Activated effector memory CD4-positive, alpha-beta T cell treated with Interleukin-2 at 50 U/mL for 16 hours (primary cell): ENCODE measurements at regions not wholly inside any gene's neighbourhood (a gene's known extent, or its start where the extent isn't known, plus 50 kb on each side); places are given as distances from the start of the nearest gene placed in this dataset.
"Not testable (repeated sequence)": the region's sequence is repeated elsewhere in the genome, so short reads cannot be mapped to it uniquely, and the experiment has no call there.

Experiments
- DNase-seq: peaks from one replicate; pipeline ENCODE4 v3.0.0-alpha.2; 2020

DNA sequence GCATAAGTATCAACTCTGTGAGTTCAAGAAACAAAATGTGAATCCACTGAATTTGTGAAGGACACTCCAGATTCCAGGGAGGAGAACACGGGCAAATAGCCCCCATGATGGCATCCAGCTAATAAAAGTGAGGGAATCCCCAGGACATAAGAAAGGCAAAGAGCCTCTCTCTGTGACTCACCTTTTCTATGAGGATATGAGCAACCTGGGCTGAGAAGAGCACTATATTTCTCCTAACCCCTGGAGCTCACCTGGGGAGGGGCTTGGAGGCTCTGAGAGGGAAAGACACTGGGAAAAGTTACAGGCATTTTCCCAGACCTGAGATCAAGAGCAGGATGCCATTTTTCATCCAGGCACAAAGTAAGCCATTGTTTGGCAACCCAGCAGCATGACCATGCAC is 1298.8 kb downstream of the PLA2G4A start:
- DNase-seq: no peak

GRCh38 chr1:188128761-188129160 is 1300.0 kb downstream of the PLA2G4A start:
- DNase-seq: no peak

- DNase-seq: no peak
Measured at GRCh38 chr1:188129856-188130838, 1301.4 kb downstream of the PLA2G4A start.

DNA sequence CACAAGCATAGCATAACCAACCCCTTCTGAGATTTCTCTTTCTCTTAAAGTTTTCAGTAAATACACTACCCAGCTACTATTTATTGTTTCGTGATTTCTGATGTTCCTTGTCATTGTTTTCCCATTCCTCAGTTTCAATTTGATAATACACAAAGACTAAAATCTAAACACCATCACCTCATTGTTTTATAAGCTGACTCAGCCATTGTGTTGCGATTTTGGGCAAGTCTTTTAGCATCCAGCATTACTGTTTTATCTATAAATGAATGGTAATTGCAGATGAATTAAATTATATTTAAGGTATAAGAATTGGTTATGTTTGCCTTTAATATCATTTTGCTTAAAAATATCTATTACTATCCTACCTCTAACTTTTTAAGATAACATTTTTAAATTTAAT is 1308.5 kb downstream of the PLA2G4A start:
- DNase-seq: no peak

DNA sequence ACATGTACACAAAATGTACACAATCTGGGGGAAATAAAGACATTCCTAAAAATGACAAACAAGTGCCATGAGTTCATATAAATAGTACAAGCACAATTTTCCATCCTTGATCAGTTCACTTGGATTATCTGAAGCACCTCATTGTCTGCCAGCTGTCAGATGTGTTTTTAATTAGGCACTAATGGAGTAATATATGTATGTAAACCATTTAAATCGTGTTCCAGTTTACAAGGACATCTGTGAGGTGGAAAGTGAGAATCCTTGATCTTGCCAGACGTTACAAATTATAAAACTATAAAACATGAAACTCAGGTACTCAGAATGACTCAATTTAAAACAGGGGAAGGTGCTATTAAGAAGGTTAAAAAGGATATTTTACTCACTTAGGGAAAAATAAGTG is 1312.2 kb downstream of the PLA2G4A start:
- DNase-seq: no peak

- no peak for DNase-seq
Measured at GRCh38 chr1:188154196-188154595, 1325.4 kb downstream of the PLA2G4A start.

DNA sequence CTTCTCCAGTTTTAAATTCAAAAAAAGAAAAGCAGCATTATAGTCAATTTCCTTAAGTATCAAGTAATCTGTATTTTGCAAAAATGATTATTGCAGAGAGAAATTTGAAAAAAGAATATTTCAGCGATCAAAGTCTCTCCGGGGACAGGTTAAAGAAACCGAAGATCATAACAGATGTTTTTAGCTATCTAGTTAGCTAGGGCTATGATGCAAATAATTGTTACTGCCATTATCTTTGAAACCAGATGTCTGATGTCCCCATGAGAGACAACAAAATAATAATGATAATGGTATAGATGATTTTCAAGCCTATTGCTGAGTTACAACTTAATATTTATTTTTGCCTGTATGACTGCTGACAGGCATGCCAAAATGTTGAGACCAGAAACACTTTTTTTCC is 1326.0 kb downstream of the PLA2G4A start:
- no peak for DNase-seq

DNA sequence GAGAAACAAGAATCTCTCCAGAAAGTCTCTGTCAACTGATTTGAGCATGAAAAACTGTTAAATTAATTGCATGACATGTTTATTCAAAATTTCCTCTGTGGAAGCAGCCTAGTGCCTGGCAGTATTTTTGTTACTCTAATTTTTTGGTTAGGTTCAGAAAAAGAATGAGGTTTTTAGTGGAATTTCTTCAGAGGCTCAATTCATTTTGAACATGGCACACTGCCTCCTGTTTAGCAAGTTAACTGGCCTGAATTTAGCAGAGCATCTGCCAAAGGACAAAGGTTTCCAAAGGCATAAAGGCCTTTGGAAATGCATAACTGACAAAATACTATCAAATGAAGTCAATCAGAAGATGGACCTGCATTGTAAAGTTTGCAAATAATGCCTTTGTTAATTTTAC is 1326.5 kb downstream of the PLA2G4A start:
- DNase-seq: no peak

DNA sequence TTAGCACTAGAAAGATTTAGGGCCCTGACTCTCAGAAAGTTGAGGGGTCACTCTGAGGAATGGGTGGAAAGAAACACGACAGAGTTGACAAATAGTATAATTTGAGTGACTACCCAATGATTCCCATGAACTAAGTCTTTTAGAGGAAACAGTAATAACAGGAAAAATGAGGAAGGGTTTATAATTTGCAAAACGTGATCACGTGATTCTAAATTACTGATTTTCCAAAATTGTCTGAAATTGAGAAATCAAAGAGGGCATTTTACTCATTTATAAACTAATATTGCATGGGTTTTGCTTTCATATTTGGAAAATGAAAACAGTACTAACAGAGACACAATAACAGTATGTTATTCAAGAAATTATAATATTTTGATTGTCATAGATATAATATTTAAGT is 1335.7 kb downstream of the PLA2G4A start:
- DNase-seq: no peak

DNA sequence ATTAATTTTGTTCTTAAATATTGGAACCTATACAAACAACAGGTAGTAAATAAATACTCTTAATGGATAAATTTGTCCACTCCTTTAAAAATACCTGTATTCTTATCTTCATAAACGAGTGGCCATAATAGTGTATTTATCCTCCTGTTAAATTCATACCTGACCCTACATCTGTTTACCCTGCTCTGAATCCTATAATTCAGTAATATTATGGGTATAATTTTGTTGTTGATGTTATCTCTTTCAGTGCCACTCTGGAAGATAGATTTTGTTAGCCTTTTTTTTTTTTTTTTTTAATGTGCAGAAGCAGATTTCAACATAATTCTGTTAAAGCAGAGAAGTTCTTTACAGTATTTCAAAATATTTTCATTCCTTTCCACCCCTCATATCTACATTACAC is 1337.9 kb downstream of the PLA2G4A start:
- DNase-seq: no peak

- DNase-seq: no peak
Measured at GRCh38 chr1:188169971-188170370, 1341.2 kb downstream of the PLA2G4A start.

GRCh38 chr1:188170411-188170810 is 1341.7 kb downstream of the PLA2G4A start:
- DNase-seq: no peak

- no peak for DNase-seq
Measured at GRCh38 chr1:188170935-188171334, 1342.2 kb downstream of the PLA2G4A start.

DNA sequence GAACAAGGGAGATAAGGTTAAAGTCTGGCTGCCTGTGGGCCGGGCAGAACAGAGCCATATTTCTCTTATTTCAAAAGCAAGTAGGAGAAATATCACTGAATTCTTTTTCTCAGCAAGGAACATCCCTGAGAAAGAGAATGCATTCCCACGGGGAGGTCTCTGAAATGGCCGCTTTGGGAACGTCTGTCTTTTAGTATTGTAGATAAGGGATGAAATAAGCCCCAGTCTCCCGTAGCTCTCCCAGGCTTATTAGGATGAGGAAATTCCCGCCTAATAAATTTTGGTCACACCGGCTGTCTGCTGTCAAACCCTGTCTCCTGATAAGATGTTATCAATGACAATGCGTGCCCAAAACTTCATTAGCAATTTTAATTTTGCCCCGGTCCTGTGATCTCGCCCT is 1353.3 kb downstream of the PLA2G4A start:
- not testable (repeated sequence) for DNase-seq

DNA sequence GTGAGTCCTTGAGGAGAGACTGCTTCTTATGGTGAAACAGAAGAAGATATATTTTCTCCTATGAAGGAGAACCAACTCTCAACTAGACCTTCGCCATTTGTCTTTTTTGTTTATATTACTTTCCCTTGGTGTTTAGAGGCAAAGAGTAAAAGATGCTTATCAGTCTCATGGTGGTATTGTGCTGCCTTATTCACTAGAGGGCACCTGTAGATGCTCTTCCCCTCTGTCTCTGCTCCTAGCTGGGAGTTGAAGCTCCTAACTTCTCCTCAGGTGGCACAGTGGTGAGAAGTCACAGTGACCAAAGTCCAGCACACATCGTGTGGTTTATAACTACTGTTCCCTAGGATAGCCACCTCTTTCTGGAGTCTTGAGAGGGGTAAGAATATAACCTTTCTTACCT is 1359.6 kb downstream of the PLA2G4A start:
- no peak for DNase-seq

DNA sequence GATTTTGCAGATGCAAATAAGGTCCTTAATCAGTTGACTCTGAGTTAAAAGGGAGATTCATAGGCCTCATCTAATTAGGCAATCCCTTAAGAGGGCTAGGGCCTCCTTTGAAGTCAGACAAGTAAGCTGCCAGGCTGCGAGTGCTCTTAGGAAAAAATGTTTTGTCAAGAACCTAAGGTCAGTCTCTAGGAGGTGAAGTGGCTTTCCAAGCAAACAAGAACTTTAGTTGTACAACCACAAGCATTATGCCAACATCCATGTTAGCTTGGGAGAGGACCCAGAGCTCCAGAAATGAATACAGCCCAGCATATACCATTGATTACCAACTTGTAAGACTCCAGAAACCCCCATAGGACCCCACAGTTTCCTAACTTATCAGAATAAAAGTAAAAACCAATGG is 1366.2 kb downstream of the PLA2G4A start:
- DNase-seq: no peak

DNA sequence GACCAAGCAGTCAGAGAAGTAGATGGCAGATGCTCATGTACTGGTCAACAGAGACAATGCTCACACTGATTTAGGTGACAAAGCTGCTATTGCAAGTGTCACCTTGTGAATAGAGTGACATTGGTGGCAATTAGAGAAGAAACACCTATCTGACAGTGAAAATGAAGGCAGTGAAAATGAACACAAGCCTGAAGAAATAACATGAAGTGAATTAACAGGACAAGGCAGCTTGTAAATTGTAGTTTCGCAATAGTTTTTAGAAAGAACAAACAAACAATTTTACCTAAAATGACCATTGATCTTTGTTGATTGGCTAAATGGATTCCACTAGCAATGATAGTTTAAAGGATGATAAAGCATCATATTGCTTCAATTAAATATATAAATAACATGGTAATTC is 1389.5 kb downstream of the PLA2G4A start:
- DNase-seq: no peak

DNA sequence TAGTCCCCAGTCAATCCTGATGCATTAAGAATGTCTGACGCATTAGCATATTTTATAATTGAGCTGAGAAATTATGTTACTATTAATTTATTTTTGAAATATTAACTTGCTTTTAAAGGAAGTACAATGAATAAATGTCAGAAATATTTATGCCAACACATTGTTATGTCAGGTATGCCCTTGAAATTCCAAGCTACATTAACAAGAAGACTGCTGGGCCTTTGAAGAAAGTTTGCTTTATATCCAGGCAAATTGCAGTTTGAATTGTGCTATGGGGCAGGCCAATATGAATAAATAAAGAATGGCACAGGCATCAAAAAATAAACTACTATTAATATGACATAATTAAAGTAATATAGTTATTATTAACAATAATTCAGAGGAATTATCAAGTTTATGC is 1391.3 kb downstream of the PLA2G4A start:
- no peak for DNase-seq

- no peak for DNase-seq
Measured at GRCh38 chr1:188224263-188224662, 1395.5 kb downstream of the PLA2G4A start.

GRCh38 chr1:188225975-188226374 is 1397.2 kb downstream of the PLA2G4A start:
- no peak for DNase-seq

DNA sequence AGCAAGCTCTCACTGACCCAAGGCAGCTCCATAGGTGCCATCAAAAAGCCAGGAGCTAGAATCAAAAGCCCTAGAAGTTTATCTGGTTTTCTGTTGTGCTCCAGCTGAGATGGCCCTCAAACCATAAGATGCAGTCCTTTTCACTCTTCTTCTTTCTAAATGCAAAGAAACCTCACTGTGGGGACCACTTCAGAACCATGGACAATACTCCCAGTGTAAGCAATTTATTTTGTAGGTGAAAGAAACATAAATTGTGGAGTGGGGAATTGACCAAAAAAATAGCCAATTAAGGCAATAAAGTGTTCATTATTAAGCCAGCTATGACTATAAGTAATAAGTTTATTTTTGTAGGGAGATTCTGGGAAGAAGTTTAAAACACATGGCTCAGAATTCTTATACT is 1399.9 kb downstream of the PLA2G4A start:
- no peak for DNase-seq

- no peak for DNase-seq
Measured at GRCh38 chr1:188237573-188238348, 1409.0 kb downstream of the PLA2G4A start.

DNA sequence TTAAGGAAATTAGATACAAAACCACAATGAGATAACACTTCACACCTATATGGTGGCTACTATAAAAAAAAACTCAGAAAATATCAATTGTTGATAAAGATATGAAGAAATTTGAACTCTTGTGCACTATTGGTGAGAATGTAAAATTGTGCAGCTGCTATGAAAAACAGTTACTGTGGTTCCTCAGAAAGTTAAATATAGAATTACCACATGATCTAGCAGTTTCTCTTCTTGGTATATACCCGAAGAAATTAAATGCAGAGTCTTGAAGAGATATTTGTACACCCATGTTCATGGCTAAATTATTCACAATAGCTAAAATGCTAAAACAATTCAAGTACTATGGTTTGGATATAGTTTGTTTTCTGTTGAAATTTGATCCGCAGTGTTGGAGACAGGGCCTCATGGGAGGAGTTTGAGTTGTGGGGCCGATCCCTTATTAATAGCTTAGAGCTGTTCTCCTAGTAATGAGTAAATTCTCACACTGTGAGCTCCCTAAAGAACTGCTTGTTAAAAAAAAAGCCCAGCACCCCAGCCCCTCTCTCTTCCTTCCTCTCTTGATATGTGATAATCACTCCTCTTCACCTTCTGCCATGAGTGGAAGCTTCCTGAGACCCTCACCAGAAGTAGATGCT is 1412.1 kb downstream of the PLA2G4A start:
- DNase-seq: no peak

DNA sequence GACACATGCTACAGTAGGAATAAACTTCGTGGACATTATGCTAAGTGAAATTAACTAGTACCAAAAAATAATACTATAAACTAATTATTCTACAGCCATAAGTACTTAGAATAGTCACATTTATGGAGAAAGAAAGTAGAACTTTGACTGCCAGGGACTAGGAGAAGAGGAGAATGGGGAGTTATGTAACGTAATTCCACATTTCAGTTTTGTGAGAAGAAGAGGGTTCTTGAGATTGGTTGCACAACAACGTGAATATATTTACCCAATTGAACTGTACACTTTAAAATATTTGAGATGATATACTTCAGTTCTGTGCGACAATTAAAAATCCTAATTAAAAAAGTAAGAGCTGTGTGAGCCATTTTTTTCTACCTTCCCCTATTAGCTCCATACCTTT is 1412.9 kb downstream of the PLA2G4A start:
- DNase-seq: no peak
